Heart left ventricle (tissue), 13 donors: ENCODE measurements at regions not wholly inside any gene's neighbourhood (a gene's known extent, or its start where the extent isn't known, plus 50 kb on each side); places are given as distances from the start of the nearest gene placed in this dataset.

Experiments
- POLR2A ChIP-seq, 2 donors: fragments of 450-650 bp; IDR thresholded peaks; one replicate each; pipeline ENCODE4 v1.6.1; 2017; ENCODE audit warnings: antibody characterized with exemption in 2 of 2, mild to moderate bottlenecking in 2 of 2, moderate library complexity in 2 of 2
- TF ChIP-seq, protein P1 (sequence below), 12 donors: fragments of 200-600 bp; sonication (generic) in 4 of 12; IDR thresholded peaks; one replicate each; pipeline versions ENCODE4 v1.5.0 to v1.8.0; 2018 to 2022; ENCODE audit warnings: antibody characterized with exemption in 12 of 12, mild to moderate bottlenecking in 5 of 12
- donor health status: ischemic (EF 13 %, LVEDD 7.1; RV severe dilation, severe dysfunction).
- donor health status: DM: no; HTN: yes; CAD: no.
- donor health status: DM: no; HTN: no; CAD: no.
- donor health status: ischemic (EF 25% LVEDD 6.9; RV normal size, moderate dysfunction).
- donor health status: ischemic (EF 25% LVEDD 5.7; RV mildly dilated, moderate dysfunction).
- donor health status: ischemic (EF 35%, LVEDD 5.7; RV mildly dilated, moderate dysfunction).
- donor health status: nonischemic (EF 11% LVEDD 7.7; RV severe dilation, severe dysfunction).
- donor health status: DM: yes; HTN: yes; CAD: no.
- donor health status: PGD.
- donor health status: ischemic (EF 29% LVEDD 5.4; RV normal size, mild dysfunction).
- donor health status: nonischemic (EF 23%, LVEDD 6.1; RV moderate dilation, normal function).

DNA sequence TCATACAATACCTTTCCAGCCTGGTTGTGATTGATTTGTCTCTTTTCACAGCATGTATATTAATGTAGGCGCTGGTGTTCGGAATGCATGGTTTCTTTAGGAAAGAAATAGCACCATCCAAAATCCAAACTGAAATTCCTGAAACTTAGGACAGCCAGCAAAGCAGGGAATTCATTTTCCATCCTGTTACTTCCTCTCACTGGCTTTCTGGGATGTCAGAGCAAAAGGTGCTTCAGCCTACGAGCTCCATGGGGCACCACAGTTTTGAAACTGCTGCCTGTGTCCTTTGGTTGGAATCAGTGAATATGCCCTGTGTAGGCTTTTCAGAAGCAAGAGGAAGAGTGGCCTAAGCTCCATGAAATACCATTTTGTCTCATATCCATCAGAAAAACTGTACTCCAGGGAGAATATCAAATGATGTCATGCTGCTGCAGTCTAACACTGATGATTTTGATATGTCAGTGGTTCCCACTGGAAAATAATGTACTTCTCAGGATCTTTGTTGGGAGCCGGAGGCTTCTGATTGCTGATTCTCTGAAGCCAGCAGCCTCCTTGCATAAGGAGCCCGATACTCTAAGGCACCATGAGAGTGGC is 117.8 kb upstream of the SERP2 start:
- TF ChIP-seq, protein P1, sequence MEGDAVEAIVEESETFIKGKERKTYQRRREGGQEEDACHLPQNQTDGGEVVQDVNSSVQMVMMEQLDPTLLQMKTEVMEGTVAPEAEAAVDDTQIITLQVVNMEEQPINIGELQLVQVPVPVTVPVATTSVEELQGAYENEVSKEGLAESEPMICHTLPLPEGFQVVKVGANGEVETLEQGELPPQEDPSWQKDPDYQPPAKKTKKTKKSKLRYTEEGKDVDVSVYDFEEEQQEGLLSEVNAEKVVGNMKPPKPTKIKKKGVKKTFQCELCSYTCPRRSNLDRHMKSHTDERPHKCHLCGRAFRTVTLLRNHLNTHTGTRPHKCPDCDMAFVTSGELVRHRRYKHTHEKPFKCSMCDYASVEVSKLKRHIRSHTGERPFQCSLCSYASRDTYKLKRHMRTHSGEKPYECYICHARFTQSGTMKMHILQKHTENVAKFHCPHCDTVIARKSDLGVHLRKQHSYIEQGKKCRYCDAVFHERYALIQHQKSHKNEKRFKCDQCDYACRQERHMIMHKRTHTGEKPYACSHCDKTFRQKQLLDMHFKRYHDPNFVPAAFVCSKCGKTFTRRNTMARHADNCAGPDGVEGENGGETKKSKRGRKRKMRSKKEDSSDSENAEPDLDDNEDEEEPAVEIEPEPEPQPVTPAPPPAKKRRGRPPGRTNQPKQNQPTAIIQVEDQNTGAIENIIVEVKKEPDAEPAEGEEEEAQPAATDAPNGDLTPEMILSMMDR (IDR thresholded peaks at IDR 0.05): no peak
- TF ChIP-seq POLR2A (IDR thresholded peaks at IDR 0.05): no peak
